Activated naive CD4-positive, alpha-beta T cell treated with anti-CD3 and anti-CD28 coated beads, Interleukin-2, amount 50 U/mL, for 24 hours (primary cell): ENCODE measurements at regions not wholly inside any gene's neighbourhood (a gene's known extent, or its start where the extent isn't known, plus 50 kb on each side); places are given as distances from the start of the nearest gene placed in this dataset.

Source experiments
- H3K27ac Mint-ChIP-seq: one replicate; pipeline ENCODE4 v1.8.0; 2021; ENCODE audit warnings: mild to moderate bottlenecking, mixed read lengths
- H3K27me3 Mint-ChIP-seq: one replicate; pipeline ENCODE4 v1.8.0; 2021; ENCODE audit warnings: mixed read lengths
- H3K36me3 Mint-ChIP-seq: one replicate; pipeline ENCODE4 v1.8.0; 2021; ENCODE audit warnings: mixed read lengths
- H3K4me1 Mint-ChIP-seq: one replicate; pipeline ENCODE4 v1.8.0; 2021; ENCODE audit warnings: mixed read lengths
- H3K4me3 Mint-ChIP-seq: one replicate; pipeline ENCODE4 v1.8.0; 2021; ENCODE audit warnings: mild to moderate bottlenecking, mixed read lengths
- H3K9me3 Mint-ChIP-seq: one replicate; pipeline ENCODE4 v1.8.0; 2021; ENCODE audit warnings: mixed read lengths

DNA sequence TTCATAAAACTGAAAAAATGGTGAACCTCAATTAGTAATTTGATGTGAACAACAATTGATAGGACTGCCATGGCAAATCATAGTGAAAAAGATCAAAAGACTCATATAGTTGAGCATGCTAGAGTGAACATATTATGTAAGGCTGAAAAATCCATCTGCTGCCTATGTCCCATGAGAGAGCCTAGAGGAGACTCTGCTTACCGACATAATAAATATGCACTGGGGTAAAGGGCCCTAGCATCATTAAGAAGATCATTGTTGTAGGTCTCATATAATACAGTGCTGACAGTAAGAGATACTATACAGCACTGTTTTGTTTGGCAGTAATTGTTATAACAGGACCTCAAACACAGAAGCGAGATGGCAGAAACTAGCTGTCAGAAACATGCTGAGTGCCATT lies 229.0 kb downstream of the PABPC4L start:
- Mint-ChIP-seq H3K4me1 (no peaks in the 10 kb centered on the region), H3K27ac (no peak overlapping the region), H3K36me3 (no peaks in the 10 kb centered on the region), H3K27me3 (no peaks in the 10 kb centered on the region), H3K9me3 (no peaks in the 10 kb centered on the region), H3K4me3 (no peak overlapping the region)

GRCh38 chr4:133969202-133969848 lies 232.3 kb downstream of the PABPC4L start:
- no peaks in the 10 kb centered on the region for H3K36me3 Mint-ChIP-seq
- peaks cover 11% of the 10 kb centered on the region for H3K9me3 Mint-ChIP-seq
- H3K27ac Mint-ChIP-seq, result no peak overlapping the region
- no peak overlapping the region for H3K4me3 Mint-ChIP-seq
- no peaks in the 10 kb centered on the region for H3K27me3 Mint-ChIP-seq
- no peaks in the 10 kb centered on the region for H3K4me1 Mint-ChIP-seq

GRCh38 chr4:133968174-133968573 lies 233.4 kb downstream of the PABPC4L start:
- Mint-ChIP-seq H3K36me3 (no peaks in the 10 kb centered on the region), H3K27ac (no peak overlapping the region)

DNA sequence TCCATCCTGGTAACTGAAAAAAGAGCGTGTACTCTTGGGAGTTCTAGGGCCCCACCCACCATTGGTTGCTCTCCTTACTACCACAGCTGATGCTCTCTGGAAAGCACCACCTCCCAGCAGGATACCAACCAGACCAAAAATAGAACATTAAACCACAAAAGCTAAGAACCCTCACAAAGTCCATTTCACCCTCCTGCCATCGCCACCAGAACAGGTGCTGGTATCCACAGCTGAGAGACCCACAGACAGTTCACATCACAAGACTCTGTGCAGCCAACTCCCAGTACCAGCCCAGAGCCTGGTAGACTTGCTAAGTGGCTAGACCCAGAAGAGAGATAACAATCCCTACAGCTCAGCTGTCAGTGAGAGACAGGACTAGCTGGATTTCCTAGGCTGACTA lies 240.6 kb downstream of the PABPC4L start:
- no peak overlapping the region for H3K4me3 Mint-ChIP-seq
- peaks cover 12% of the 10 kb centered on the region for H3K9me3 Mint-ChIP-seq
- H3K4me1 Mint-ChIP-seq, result no peaks in the 10 kb centered on the region
- H3K27me3 Mint-ChIP-seq, result no peaks in the 10 kb centered on the region
- no peaks in the 10 kb centered on the region for H3K36me3 Mint-ChIP-seq
- no peak overlapping the region for H3K27ac Mint-ChIP-seq

More at GRCh38 chr4:133968174-133968573, 233.4 kb downstream of the PABPC4L start:
- Mint-ChIP-seq H3K27me3 (no peaks in the 10 kb centered on the region), H3K9me3 (peaks cover 15% of the 10 kb centered on the region), H3K4me3 (no peak overlapping the region), H3K4me1 (no peaks in the 10 kb centered on the region)

DNA sequence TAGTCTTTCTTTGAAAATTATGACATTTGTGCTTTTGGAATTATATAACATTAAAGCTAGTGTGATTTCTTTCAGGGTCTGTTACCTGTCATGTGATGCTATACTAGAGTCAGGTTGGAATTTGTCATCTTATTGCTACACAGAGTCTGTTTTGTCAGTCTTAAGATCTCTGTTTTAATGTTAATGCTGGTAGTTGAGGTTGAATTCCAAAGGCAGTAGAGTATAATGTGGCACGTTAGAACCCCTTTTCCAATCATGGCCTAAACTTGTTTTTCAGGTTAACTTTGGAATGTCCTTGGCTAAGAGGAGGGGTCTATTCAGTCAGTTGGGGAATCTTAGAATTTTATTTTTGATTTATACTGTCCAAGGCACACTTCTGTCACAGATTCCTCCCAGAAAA lies 258.5 kb downstream of the PABPC4L start:
- Mint-ChIP-seq H3K9me3 (peaks cover 20% of the 10 kb centered on the region), H3K4me1 (no peaks in the 10 kb centered on the region), H3K27me3 (no peaks in the 10 kb centered on the region), H3K4me3 (no peak overlapping the region), H3K27ac (no peak overlapping the region), H3K36me3 (no peaks in the 10 kb centered on the region)

GRCh38 chr4:133938061-133938460 lies 263.5 kb downstream of the PABPC4L start:
- Mint-ChIP-seq H3K4me1 (no peaks in the 10 kb centered on the region), H3K27me3 (no peaks in the 10 kb centered on the region), H3K9me3 (peaks cover 3% of the 10 kb centered on the region), H3K36me3 (no peaks in the 10 kb centered on the region), H3K27ac (no peak overlapping the region), H3K4me3 (no peak overlapping the region)

DNA sequence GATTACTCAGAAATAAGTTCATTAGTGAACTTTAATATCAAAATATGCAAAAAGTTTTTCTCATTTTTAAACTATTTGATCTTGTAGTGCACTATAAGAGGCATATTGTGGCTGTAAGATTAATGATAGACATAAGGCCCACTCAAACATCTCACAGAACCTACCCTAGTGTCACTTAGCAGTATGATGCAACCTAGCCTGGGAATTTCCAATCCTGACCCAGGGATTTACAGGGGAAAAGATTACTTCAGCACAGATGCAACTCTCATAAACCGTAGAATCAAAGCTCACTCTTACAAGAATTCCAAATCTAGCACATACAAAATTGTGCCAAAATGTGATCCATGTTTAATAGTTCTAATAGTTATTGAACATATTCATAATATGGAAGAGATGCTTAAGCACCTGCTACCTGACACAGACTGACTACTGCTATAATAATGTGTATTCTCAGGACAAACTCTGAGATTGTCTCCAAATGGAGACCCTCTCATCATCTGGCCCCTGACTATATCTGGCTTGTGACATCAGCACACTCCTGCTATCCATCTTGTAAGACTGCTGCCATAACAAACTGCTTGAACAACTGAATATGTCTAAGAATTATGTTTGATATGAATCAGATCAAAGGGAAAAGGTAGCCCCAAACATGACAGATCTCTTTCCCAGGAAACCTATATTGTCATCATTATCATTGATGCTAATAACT lies 271.9 kb downstream of the PABPC4L start:
- Mint-ChIP-seq H3K36me3 (no peaks in the 10 kb centered on the region), H3K27ac (no peak overlapping the region), H3K4me1 (no peaks in the 10 kb centered on the region), H3K9me3 (peaks cover 7% of the 10 kb centered on the region), H3K27me3 (no peaks in the 10 kb centered on the region), H3K4me3 (no peak overlapping the region)

DNA sequence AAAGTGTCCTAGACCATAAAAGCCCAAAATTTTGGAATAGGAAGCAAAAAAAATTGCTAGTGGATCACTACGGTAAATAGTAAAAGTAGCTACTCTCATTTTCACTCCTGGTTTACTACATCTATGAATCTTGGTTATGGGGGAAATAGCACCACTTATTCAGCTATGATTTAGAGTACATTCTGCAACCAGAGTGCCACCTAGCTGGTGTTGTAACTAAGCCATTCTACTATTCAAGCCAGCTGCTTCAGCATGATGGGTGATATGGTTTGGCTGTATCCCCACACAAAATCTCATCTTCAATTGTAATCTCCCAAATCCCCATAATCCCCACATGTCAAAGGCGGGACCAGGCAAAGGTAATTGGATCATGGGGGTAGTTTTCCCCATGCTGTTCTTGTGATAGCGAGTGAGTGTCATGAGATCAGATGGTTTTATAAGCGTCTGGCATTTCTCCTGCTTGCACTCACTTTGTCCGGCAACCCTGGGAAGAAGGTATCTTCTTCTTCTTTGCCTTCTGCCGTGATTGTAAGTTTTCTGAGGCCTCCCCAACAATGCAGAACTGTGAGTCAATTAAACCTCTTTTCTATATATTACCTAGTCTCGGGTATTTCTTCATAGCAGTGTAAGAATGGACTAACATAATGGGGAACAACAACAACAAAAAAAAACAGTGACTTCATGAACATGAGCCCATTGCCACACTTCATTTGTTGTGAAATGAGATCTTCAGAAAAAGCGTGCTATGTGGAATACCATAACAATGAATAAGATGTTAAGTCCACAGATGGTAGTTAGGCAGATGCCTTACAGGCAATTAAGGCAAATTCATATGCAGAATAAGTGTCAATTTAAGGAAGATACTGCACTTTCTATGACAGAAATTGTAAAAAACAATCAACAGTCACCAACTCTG lies 280.1 kb downstream of the PABPC4L start:
- Mint-ChIP-seq H3K4me1 (no peaks in the 10 kb centered on the region), H3K4me3 (no peak overlapping the region), H3K27me3 (no peaks in the 10 kb centered on the region), H3K36me3 (no peaks in the 10 kb centered on the region), H3K27ac (no peak overlapping the region), H3K9me3 (peaks cover 5% of the 10 kb centered on the region)

DNA sequence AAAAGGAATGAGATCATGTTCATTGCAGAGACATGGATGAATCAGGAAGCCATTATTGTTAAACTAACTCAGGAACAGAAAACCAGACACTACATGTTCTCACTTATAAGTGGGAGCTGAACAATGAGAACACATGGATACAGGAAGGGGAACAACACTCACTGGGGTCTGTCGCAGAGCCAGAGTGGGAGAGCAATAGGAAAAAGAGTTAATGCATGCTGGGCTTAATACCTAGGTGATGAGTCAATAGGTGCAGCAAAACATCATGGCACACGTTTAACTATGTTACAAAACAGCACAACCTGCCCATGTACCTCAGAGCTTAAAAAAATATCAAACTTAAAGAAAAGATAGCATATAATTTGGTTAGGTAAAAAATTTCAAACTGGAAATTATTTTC lies 281.4 kb downstream of the PABPC4L start:
- Mint-ChIP-seq H3K27me3 (no peaks in the 10 kb centered on the region), H3K36me3 (no peaks in the 10 kb centered on the region), H3K4me1 (no peaks in the 10 kb centered on the region), H3K27ac (no peak overlapping the region), H3K9me3 (peaks cover 5% of the 10 kb centered on the region), H3K4me3 (no peak overlapping the region)

DNA sequence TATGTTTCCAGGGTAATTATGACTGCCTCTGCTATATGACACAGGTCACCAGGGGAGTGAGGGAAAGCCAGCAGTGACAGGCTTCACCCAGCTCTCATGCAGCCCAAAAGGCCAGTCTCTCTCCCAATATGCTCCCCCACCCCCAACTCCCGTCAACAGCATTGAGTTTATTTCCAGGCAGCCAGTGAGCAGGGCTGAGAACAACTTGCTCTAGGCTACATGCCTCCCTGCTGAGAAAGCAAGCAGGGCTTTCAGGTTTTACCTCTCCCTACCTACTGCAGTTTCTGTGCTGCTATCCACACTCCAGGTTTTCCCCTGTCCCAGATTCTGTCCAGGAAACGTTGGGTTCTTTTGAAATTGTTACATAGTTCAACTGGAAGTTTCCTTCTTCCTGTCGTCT lies 291.4 kb downstream of the PABPC4L start:
- H3K4me3 Mint-ChIP-seq, result no peak overlapping the region

DNA sequence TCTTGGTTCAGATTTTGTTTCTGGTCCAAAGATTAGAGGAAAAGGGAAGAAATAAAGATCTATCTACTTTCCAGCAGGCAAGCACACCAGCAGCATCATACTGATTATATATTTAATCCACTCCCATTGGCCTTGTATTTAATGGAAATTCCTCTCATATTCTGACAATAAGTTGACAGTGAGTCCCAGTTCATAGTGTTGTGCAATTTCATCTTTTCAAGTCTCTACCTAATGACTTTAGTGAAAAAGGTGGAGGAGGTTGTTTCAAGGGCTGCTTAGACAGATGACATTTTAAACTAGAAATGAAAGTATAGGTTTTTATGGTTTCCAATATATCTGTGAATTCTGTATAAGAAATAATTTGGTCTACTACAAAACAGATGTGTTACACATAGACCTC lies 298.6 kb downstream of the PABPC4L start:
- no peaks in the 10 kb centered on the region for H3K4me1 Mint-ChIP-seq
- peaks cover 11% of the 10 kb centered on the region for H3K9me3 Mint-ChIP-seq
- H3K27ac Mint-ChIP-seq, result no peak overlapping the region
- H3K4me3 Mint-ChIP-seq, result no peak overlapping the region
- no peaks in the 10 kb centered on the region for H3K27me3 Mint-ChIP-seq
- H3K36me3 Mint-ChIP-seq, result no peaks in the 10 kb centered on the region

More for the DNA sequence above, 291.4 kb downstream of the PABPC4L start:
- Mint-ChIP-seq H3K27ac (no peak overlapping the region), H3K4me1 (no peaks in the 10 kb centered on the region), H3K27me3 (no peaks in the 10 kb centered on the region), H3K36me3 (no peaks in the 10 kb centered on the region), H3K9me3 (peaks cover 16% of the 10 kb centered on the region)

DNA sequence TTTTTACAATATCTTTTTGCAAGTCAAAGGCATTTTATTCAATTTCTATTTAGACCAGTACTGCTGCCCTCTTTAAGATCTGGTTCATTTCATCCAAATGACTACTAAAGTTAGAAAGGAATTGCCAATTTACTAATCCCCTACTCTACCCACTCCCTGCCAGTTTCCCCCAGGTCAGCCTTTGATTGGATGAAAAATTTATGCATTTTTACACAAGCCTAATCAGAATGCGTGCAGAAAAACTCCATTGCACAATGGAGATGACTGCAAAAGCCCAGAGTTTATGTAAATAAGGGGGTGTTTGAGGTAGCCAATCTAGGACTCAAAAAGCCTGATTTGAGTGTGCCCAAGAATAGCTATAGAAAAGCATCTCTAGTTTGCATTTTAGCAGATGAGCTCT lies 310.6 kb downstream of the PABPC4L start:
- Mint-ChIP-seq H3K27ac (no peak overlapping the region), H3K9me3 (peaks cover 4% of the 10 kb centered on the region), H3K27me3 (no peaks in the 10 kb centered on the region), H3K4me1 (no peaks in the 10 kb centered on the region), H3K4me3 (no peak overlapping the region), H3K36me3 (no peaks in the 10 kb centered on the region)

DNA sequence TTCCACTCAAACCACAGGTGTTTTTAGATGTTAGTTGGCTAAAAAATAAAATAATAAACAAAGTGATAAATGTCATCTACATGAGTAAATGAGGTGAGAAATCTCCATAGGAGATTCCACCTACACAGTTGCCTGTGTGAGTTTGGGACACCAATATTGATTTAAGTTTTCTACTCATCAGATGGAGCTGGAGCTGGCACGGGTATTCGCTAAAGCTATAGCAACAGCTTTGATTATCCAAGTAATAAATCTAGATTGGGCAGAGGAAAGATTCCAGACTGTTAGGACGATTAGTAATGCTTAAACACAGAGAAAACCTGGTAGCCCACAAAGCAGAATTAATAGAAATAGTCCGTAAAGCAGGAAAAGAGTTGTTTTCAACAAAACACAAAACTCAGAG lies 313.9 kb downstream of the PABPC4L start:
- no peak overlapping the region for H3K27ac Mint-ChIP-seq
- no peaks in the 10 kb centered on the region for H3K4me1 Mint-ChIP-seq
- no peak overlapping the region for H3K4me3 Mint-ChIP-seq
- H3K36me3 Mint-ChIP-seq, result no peaks in the 10 kb centered on the region
- peaks cover 10% of the 10 kb centered on the region for H3K9me3 Mint-ChIP-seq
- H3K27me3 Mint-ChIP-seq, result no peaks in the 10 kb centered on the region

- H3K4me1 Mint-ChIP-seq, result no peaks in the 10 kb centered on the region
- no peaks in the 10 kb centered on the region for H3K27me3 Mint-ChIP-seq
- no peak overlapping the region for H3K4me3 Mint-ChIP-seq
- H3K9me3 Mint-ChIP-seq, result no peaks in the 10 kb centered on the region
- no peak overlapping the region for H3K27ac Mint-ChIP-seq
- H3K36me3 Mint-ChIP-seq, result no peaks in the 10 kb centered on the region
Measured at GRCh38 chr4:133869486-133869885, 332.1 kb downstream of the PABPC4L start.

- no peaks in the 10 kb centered on the region for H3K4me1 Mint-ChIP-seq
Measured at GRCh38 chr4:133868856-133869255, 332.7 kb downstream of the PABPC4L start.

DNA sequence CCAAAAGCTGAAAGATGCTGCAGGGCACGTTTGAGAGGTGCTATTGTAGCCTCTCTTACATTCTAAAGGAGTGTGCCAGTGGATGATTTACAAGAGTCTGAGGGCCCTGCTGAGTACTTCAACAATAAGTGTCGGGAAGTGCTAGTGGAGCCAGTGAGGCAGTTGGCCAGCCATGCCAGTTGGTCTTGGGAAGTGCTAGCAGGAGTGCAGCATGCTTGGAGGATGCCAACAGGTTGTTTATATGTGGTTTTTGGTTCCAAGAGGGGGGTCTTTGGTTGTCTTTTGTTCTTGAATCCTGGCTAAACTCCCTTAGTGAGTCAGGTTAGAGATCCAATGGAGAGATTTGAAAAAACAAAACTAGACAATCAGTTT lies 335.3 kb downstream of the PABPC4L start:
- Mint-ChIP-seq H3K9me3 (no peaks in the 10 kb centered on the region), H3K36me3 (no peaks in the 10 kb centered on the region), H3K27ac (no peak overlapping the region), H3K4me3 (no peak overlapping the region), H3K27me3 (no peaks in the 10 kb centered on the region), H3K4me1 (no peaks in the 10 kb centered on the region)

More at GRCh38 chr4:133868856-133869255, 332.7 kb downstream of the PABPC4L start:
- Mint-ChIP-seq H3K4me3 (no peak overlapping the region), H3K9me3 (no peaks in the 10 kb centered on the region), H3K27ac (no peak overlapping the region), H3K36me3 (no peaks in the 10 kb centered on the region), H3K27me3 (no peaks in the 10 kb centered on the region)
